Upper lobe of left lung (tissue), 6 donors: ENCODE measurements at regions not wholly inside any gene's neighbourhood (a gene's known extent, or its start where the extent isn't known, plus 50 kb on each side); places are given as distances from the start of the nearest gene placed in this dataset.

Experiments used
- ATAC-seq, 2 donors: fragments of 200-7000 bp; cut with Tn5 transposase; one replicate each; pipeline ENCODE4 v1.9.1; 2022; ENCODE audit warnings: mild to moderate bottlenecking in 2 of 2, moderate library complexity in 2 of 2; ENCODE audit not compliant: low FRiP score in 2 of 2
- DNase-seq, 2 donors: peaks; one replicate each; pipeline ENCODE4 v3.0.0-alpha.2; 2019 to 2020
- H3K27ac ChIP-seq, 4 donors: fragments of 200-600 bp; sonication (generic); one replicate each; pipeline ENCODE4 v1.5.1; 2016 to 2019
- H3K27me3 ChIP-seq, 4 donors: fragments of 200-600 bp; sonication (generic); one replicate each; pipeline ENCODE4 v1.5.1; 2017 to 2019
- H3K36me3 ChIP-seq, 4 donors: fragments of 200-600 bp; sonication (generic); one replicate each; pipeline ENCODE4 v1.5.1; 2016 to 2019
- H3K4me1 ChIP-seq, 4 donors: fragments of 200-600 bp; sonication (generic); one replicate each; pipeline ENCODE4 v1.5.1; 2018 to 2019
- H3K4me3 ChIP-seq, 4 donors: fragments of 200-600 bp; sonication (generic); one replicate each; pipeline ENCODE4 v1.5.1; 2017 to 2019; ENCODE audit warnings: mild to moderate bottlenecking in 2 of 4, moderate library complexity in 1 of 4
- H3K9me3 ChIP-seq, 4 donors: fragments of 200-600 bp; sonication (generic); one replicate each; pipeline ENCODE4 v1.5.1; 2018 to 2019
- CTCF ChIP-seq, 6 experiments: fragments of 450-650 bp in 4 of 6; fragments of 200-600 bp in 2 of 6; sonication (generic) in 2 of 6; IDR thresholded peaks; one replicate each; pipeline ENCODE4 v1.5.1; 2016 to 2019; ENCODE audit warnings: antibody characterized with exemption in 6 of 6
- EP300 ChIP-seq, 4 donors: sonication (generic); formaldehyde crosslinking; IDR thresholded peaks; one replicate each; pipeline ENCODE4 v1.5.1; 2017; ENCODE audit warnings: antibody characterized with exemption in 4 of 4, control low read depth in 2 of 4
- POLR2A ChIP-seq, 4 donors: fragments of 450-650 bp; IDR thresholded peaks; one replicate each; pipeline ENCODE4 v1.5.1; 2016 to 2017; ENCODE audit warnings: antibody characterized with exemption in 4 of 4, mild to moderate bottlenecking in 2 of 4
- POLR2AphosphoS5 ChIP-seq, 2 donors: sonication (generic); formaldehyde crosslinking; IDR thresholded peaks; one replicate each; pipeline ENCODE4 v1.5.1; 2017; ENCODE audit warnings: antibody characterized with exemption in 2 of 2
- WGBS, 2 donors: methylation state at CpG; one replicate each; pipeline ENCODE4 v1.1.5; 2017 to 2018; 5-methylcytosine and 5-hydroxymethylcytosine counted together
- donor health status: DM: no; HTN: no; CAD: no; lungs with moderate emphysema.
- donor health status: DM: no; HTN: yes; CAD: no; lungs with severe emphysema.

- Histone ChIP-seq H3K27me3 (no peaks in the 10 kb centered on the region), H3K4me1 (no peaks in the 10 kb centered on the region), H3K4me3 (no peak overlapping the region), H3K27ac (no peak overlapping the region), H3K36me3 (no peaks in the 10 kb centered on the region), H3K9me3 (no peaks in the 10 kb centered on the region)
- no peak for ATAC-seq
- WGBS, 2 donors: 83 to 94% methylated on average over 4 of the region's 4 CpGs
- no peak for TF ChIP-seq CTCF (IDR thresholded peaks at IDR 0.05)
- no peak for TF ChIP-seq POLR2A (IDR thresholded peaks at IDR 0.05)
- no peak for TF ChIP-seq POLR2AphosphoS5 (IDR thresholded peaks at IDR 0.05)
- DNase-seq: no peak
Observed at GRCh38 chr3:43951813-43952212, 261.1 kb downstream of the ABHD5 start.

- ATAC-seq (no peak), DNase-seq (peak in 1 of 2 donors; percentile 21)
- no peak for TF ChIP-seq CTCF (IDR thresholded peaks at IDR 0.05)
- no peak for TF ChIP-seq POLR2AphosphoS5 (IDR thresholded peaks at IDR 0.05)
- Histone ChIP-seq H3K9me3 (no peaks in the 10 kb centered on the region), H3K4me1 (no peaks in the 10 kb centered on the region), H3K36me3 (no peaks in the 10 kb centered on the region), H3K4me3 (no peak overlapping the region), H3K27ac (no peak overlapping the region), H3K27me3 (no peaks in the 10 kb centered on the region)
- WGBS, 2 donors: 76 to 83% methylated on average over 9 to 10 of the region's 10 CpGs
Observed at GRCh38 chr3:43953380-43953779, 262.6 kb downstream of the ABHD5 start.

- no peaks in the 10 kb centered on the region for H3K36me3 ChIP-seq
- ATAC-seq (no peak), DNase-seq (no peak)
- H3K27me3 ChIP-seq: no peaks in the 10 kb centered on the region
- no peak for TF ChIP-seq EP300 (IDR thresholded peaks at IDR 0.05)
- no peak for TF ChIP-seq POLR2AphosphoS5 (IDR thresholded peaks at IDR 0.05)
- no peak for TF ChIP-seq POLR2A (IDR thresholded peaks at IDR 0.05)
- TF ChIP-seq CTCF (IDR thresholded peaks at IDR 0.05): no peak
- no peak overlapping the region for H3K27ac ChIP-seq
- WGBS, 2 donors: 64 to 71% methylated on average over 7 of the region's 7 CpGs
- no peak overlapping the region for H3K4me3 ChIP-seq
- H3K9me3 ChIP-seq: no peaks in the 10 kb centered on the region
- no peaks in the 10 kb centered on the region for H3K4me1 ChIP-seq
Observed at GRCh38 chr3:43953814-43954692, 263.3 kb downstream of the ABHD5 start.

- H3K27ac ChIP-seq: no peak overlapping the region
- no peaks in the 10 kb centered on the region for H3K9me3 ChIP-seq
- DNase-seq (no peak), ATAC-seq (no peak)
- H3K4me3 ChIP-seq: no peak overlapping the region
- no peak for TF ChIP-seq CTCF (IDR thresholded peaks at IDR 0.05)
- no peak for TF ChIP-seq POLR2A (IDR thresholded peaks at IDR 0.05)
- TF ChIP-seq POLR2AphosphoS5 (IDR thresholded peaks at IDR 0.05): no peak
- no peak for TF ChIP-seq EP300 (IDR thresholded peaks at IDR 0.05)
- WGBS, 2 donors: 80 to 84% methylated on average over 5 of the region's 5 CpGs
- H3K36me3 ChIP-seq: no peaks in the 10 kb centered on the region
- H3K27me3 ChIP-seq: no peaks in the 10 kb centered on the region
- no peaks in the 10 kb centered on the region for H3K4me1 ChIP-seq
Observed at GRCh38 chr3:43956945-43957344, 266.2 kb downstream of the ABHD5 start.

- H3K27ac ChIP-seq: no peak overlapping the region
- H3K9me3 ChIP-seq: no peaks in the 10 kb centered on the region
- no peak for TF ChIP-seq POLR2A (IDR thresholded peaks at IDR 0.05)
- TF ChIP-seq CTCF (IDR thresholded peaks at IDR 0.05): no peak
- TF ChIP-seq EP300 (IDR thresholded peaks at IDR 0.05): no peak
- TF ChIP-seq POLR2AphosphoS5 (IDR thresholded peaks at IDR 0.05): no peak
- no peaks in the 10 kb centered on the region for H3K36me3 ChIP-seq
- DNase-seq (no peak), ATAC-seq (no peak)
- H3K4me1 ChIP-seq: no peaks in the 10 kb centered on the region
- H3K4me3 ChIP-seq: no peak overlapping the region
- WGBS, 2 donors: 74 to 77% methylated on average over 2 of the region's 2 CpGs
- no peaks in the 10 kb centered on the region for H3K27me3 ChIP-seq
Observed at GRCh38 chr3:43957553-43957952, 266.8 kb downstream of the ABHD5 start.
